Neural progenitor cell (in vitro differentiated cells): ENCODE measurements at regions not wholly inside any gene's neighbourhood (a gene's known extent, or its start where the extent isn't known, plus 50 kb on each side); places are given as distances from the start of the nearest gene placed in this dataset.

Experiments used
- CTCF ChIP-seq: fragments of 200-600 bp; sonication (generic); IDR thresholded peaks from 2 replicates; pipeline ENCODE4 v1.5.1; 2017; ENCODE audit warnings: antibody characterized with exemption, mild to moderate bottlenecking
- EZH2 ChIP-seq: fragments of 200-600 bp; sonication (generic); IDR thresholded peaks from 2 replicates; pipeline ENCODE4 v1.6.1; 2017; ENCODE audit warnings: antibody characterized with exemption, mild to moderate bottlenecking, moderate library complexity
- EZH2phosphoT487 ChIP-seq: fragments of 200-600 bp; sonication (generic); IDR thresholded peaks from 2 replicates; pipeline ENCODE4 v1.6.1; 2017; ENCODE audit warnings: antibody characterized with exemption

- TF ChIP-seq CTCF (no peak), EZH2 (no peak), EZH2phosphoT487 (no peak)
These were observed 88.4 kb upstream of the PARP11 start for GRCh38 chr12:3961591-3961990.
